NCI-H69 (cell line): ENCODE measurements at regions not wholly inside any gene's neighbourhood (a gene's known extent, or its start where the extent isn't known, plus 50 kb on each side); places are given as distances from the start of the nearest gene placed in this dataset.

Source experiments
- DNase-seq: peaks from one replicate; lab custom pipeline; 2025; lab: John Stamatoyannopoulos, UW

DNA sequence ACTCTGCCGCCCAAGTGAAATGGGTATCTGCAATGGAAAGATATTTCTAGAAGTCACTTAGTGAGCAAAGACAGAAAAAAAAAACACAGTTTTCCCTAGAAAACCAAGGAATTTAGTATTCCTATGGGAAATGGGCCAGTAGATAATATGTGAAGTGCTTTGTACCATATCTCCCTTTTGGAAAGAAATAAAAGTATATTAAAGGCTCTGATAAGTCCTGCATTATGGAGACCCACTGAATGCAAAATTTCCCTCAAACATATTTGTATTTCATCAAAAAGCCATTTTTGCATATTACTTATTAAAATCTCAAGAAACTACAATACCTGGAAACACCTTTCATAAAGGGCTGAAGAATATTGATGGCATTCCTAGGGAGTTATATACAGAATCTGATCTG, 51.6 kb upstream of the DYNLRB2 start:
- DNase-seq, result no peak

DNA sequence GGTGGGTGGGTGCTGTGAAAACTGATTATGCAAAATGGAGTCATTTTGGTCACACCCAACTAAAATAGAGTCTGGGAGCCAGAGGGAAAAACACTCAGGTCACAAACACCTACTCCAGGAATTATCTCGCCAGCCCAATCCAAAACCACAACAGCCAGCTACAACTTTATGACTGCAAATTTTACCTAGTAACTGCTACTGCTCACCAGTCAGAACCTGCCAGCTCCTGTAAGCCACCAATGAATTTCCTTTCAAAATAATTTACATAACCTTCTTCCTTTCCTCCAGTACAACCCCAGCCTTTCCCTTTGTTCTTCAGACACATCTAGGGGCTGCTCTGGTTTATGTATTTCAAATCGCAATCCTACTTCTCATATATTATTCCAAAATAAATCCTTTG, 52.6 kb upstream of the DYNLRB2 start:
- DNase-seq, result no peak

DNA sequence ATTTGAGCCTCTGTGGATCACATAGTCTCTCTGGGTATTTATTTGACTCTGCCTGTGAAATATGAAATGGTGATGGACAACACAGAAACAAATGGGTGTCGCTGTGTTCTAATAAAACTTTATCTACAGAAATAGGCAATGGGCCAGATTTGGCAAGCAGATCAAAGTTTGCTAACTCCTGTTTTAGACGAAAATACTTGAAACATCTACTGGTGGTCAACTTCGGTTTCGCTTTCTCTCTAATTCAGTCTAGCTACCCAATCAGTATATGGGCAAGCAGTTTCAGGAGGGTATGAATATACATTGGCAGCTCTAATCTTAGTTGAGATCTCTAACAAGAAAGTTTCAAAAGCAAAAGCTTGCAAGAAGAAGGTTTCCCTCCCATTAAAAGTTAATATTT, 60.1 kb upstream of the DYNLRB2 start:
- no peak for DNase-seq

DNA sequence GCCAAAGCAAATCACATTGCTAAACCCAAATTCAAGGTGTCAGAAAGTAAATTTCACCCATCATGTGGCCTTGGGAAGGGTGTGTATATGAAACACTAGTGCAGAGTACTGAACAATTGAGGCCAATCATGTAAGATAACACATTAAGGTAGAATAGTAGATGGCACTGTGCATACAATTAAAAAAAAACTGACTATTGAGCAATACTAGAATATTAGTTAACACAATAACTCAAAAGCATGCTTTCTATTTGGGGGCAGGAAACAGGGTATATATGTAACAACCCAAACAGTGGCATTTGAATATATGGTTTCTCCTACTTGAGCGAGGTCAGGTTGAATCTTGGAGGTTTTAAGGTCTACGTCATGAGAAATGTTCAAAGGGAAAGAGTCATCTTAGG, 63.0 kb upstream of the DYNLRB2 start:
- no peak for DNase-seq

DNA sequence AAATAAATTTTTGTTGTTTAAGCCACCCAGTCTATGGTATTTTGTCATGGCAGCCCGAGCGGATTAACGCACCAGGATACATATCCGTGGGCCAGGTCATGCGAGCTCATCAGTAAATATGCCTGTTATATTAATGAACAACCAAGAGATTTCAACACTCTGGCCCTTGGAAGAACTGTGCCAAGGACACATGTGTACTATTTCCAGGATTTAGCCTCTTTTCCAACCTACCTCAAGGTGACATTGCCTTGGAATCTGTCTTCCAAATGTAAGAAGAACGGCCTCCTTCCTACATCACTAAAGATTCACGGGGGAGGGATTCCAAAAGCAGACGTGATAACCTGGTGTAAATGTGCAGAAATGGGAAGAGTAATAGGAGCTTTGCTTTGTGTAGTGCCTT, 72.8 kb upstream of the DYNLRB2 start:
- no peak for DNase-seq

DNA sequence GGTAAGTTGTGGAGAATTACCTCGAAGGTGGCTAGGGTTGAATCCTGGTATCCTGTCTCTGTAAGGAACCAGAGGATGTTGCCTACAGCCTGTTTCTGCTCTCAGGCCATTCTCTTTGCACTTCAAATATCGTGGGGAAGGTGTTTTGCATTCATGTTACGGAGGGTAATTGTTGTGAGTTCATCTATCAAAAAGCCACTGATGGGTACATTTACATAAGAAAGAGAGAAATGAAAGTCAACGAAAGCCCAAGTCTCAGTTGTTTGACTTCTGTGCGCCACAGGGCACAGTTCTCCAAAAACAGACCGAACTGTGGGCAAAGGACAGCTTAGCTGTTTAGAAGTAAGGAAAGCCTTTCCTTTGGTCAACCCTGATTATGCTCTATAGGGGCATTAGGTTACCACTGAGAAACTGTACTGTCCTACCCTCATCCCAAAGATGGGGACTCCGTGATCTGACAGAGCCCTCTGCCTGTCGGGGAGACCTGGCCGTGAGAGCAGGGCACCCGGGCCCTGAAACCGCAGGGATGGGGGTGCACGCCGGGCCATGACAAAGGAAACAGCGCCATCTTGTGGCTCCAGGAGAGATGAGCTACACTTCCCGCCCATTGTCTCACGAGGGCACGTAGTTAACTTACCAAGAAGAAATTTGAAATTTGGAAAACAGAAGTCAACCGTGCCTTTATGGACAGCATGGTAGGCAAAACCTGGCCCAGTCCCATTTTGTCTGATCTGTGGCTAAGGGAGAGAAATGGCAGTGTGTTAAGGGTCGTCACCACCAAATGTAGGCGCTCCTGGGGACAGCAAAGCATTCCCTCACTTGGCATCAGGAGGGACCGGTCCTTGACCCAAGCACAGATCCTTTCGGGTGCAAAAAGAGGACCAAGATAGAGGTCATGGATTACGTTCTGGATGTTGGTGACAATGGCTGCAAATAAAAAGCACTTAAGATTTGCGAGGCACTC, 74.5 kb upstream of the DYNLRB2 start:
- DNase-seq, result peak; percentile 31

DNA sequence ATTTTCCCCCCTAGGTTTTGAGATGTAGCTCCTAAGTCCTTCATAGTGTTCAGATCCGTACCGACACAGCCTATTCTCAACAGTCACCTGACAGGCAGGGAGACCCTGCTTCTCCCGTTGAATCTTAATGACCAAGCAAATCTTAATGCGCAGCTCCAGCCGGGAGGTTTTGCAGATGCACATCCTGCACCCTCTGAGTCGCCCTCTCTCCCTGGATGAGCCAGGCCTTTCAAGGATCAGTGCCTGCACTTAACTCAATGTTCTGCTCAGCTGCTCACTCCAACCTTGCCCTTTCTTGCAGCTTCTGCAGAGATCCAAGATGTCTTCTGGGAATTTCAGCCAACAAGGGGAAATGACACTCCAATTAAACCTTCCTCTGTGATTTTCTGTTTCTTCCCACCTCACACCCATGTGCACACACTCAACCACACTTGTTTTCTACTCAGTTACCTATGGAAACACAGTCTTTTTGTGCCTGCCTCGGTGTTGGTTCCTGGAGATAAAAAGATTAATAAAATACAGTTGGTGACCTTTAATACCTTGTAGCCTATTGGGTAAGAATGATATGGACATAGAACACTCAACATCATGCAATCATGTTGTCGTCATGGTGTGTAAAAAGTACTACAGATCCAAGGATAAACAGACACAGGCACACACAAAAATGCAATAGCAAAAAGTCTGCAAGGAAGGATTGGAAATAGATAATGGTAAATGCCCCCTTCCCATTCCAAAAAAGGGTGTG, 76.9 kb upstream of the DYNLRB2 start:
- DNase-seq, result no peak

DNA sequence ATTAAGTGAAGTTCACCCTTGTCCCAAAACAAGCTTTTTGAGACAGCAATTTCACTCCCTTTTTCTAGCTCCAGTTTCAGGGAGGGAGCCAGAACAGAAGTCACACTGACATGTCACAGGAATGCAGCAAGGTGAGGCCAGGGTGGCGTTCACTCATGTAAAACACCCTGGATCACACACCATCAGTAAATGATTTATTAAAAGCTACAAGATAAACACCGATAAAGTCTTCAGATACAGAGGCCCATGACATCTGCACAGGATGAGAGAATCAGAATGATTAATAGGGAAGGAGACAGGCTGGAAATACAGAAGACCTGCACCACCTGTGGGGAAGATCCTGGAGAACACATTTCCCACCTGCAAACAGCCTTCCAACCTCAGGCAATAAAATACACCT, 77.5 kb upstream of the DYNLRB2 start:
- no peak for DNase-seq

DNA sequence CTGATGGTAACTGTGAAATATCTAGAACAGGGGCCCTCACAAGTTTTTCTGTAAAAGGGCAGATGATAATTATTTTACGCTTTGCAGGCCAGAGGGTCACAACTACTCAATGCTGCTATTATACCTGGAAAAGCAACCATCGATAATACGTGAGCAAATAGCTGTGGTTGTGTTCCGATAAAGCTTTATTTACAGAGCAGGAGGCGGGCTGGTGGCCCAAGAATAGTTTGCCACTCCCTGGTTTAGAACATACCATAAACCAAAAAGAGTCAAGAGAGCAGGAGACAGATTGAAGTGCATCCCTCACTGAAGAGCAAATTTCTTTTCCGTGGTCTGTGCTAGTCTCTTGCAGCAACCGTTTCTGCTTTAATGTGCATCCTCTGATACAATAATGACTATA, 77.9 kb upstream of the DYNLRB2 start:
- DNase-seq, result no peak

DNA sequence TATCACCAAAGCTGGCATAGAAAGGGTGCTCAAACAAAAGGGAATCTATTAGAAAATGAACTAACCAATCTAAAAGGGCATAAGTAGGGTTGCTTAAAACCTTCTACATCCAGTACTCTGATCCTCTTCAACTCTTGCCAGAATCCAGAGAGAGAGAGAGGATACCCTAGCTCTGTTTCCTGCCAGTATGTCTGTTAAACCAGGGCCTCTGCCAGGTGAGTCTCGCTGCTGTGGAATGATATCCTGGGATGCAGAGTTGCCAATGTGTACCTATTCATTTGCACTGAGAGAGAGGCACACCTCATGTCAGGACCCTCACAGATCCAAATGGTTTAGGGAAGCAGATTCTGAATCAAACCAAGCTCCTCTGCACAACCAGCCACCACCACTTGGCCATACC, 79.8 kb upstream of the DYNLRB2 start:
- no peak for DNase-seq

DNA sequence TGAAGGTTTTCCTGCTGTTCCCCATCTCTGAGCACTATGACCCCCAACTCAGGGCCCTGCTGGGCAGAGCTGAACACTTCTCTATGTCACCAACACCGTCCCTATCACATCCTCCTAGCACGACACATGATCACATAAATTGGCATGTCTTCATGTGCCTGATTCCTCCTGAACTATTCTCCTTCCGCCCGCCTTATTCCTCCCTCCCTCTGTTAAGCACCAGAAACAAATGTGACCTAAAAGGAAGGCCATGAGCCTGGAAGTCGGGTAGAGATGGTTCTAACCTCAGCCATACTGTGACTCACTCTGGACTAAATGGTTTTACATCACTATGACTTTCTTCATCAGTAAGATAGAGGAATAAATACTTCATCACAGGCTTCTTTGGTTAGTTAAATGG, 80.8 kb upstream of the DYNLRB2 start:
- DNase-seq, result no peak

DNA sequence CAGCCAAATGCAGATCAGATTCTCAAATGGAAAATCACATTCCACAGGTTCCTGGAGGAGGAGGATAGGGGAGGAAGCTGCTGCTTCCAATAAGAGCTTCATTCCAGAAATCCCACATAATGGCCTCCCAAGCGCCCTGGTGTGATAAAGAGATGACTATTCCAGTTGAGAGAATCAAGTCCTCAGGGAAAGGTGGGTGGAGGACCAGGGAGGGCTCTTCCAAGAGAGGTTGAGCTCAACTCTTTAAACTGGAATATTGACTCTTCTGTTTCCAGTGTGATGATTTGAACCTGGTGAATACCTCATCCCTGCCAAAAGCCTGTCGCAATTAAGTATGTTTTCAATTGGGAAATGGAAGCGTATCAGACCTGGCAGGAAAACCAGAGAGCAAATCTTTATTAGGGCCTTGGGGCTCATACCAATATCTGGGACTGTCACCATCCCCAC, 81.4 kb upstream of the DYNLRB2 start:
- no peak for DNase-seq

DNA sequence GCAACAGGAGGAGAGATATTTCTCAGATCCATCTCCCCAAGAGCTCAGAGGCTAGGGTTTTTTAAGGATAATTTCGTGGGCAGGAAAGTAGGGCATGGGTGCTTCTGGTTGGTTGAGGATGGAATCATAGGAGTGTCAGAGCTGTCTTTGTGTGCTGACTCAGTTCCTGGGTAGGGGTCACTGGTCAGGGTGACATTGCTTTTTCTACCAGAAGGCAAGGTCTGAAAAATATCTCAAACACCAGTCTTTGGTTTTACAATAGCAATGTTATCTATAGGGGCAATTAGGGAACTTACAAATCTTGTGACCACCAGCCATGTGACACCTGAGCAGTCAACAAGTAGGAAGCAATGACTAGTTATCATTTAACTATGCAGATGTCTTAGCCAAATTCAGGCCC, 82.9 kb upstream of the DYNLRB2 start:
- DNase-seq, result no peak

DNA sequence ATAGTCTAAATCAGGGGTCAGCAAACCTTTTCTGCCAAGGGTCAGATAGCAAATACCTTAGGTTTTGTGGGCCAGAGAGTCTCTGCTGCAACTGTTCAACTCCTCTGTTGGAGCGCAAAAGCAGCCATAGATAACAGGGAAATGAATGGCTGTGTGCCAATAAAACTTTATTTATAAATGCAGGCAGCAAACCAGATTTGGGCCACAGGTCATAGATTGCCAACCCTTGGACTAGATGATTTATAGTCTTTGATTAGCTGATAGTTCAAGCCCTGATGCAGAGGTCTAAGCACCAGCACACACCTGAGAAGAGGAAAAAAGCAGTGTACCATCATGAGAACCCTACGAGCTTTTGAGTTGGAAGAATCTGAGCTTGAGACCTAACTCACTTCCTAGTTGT, 86.0 kb upstream of the DYNLRB2 start:
- DNase-seq, result no peak

DNA sequence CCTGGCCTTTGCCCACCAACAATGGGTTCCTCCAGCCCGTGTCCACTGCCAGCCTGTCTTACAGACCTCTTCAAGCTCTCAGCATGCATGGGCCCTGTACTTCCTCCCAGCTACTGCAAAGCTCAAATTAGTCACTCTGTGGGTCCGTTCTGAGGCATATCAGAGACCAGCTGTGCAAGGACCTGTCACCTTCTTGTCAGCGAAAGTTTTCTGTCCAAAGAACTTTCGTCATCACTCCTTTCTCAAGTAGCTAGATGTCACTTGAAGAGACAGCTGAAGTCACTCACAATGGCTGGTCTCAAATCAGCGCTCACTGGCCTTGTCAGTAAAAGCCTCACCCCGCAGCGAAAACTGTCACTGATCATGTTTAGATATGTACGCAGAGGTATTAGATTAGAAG, 91.4 kb upstream of the DYNLRB2 start:
- DNase-seq, result no peak

DNA sequence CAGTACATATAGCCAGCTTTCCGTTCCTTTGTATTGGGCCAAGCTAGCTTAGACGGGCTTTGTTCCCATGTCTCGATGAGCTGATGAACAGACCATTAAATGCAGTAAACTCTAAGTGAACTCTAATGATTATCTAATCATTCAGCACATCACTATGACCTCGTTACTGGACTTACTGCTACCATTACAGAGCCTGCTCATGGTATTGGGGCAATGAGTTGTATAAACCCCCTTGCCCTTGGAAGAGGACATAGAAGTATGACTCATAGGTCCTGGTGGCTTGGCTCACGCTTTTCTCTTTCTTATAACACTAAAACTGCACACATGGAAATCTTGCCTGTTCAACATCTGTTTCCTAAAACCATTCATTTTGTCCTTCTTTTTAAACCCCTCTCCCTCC, 93.6 kb upstream of the DYNLRB2 start:
- no peak for DNase-seq

DNA sequence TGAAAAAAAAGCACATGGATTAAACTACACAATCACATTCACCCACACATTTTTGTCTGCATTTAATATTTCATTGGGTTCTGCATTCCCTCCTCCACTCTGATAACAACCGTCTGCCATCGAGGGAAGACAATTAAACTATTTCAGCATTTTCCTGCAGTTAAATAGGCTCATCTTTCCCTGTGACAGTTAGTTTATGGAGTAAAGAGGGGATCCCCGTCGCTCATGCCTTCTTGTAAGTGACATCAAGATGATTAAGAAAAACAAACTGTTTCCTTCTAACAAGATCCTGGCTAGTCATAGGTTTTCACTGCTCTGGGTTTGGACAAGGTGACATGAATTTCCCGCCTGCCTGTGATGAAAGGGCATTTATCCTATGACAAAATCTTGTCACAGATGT, 98.0 kb upstream of the DYNLRB2 start:
- DNase-seq, result no peak

DNA sequence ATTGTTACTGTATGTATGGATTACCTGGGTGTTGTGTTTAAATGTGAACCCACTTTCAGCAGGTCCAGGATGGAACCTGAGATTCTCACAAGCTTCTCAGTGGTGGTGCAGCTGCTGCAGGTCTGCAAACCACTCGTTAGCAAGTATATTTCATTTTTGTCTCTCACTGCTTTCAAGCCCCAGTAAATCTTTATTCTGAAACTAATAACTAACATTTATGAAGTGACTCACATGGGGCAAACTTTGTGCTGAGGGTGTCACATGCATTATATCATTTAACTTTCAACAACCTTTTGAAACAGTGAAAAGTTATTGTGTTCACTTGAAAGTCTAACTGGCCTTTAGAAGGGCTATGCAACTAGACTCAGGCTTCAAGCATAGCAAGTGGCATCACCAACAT, 98.9 kb upstream of the DYNLRB2 start:
- no peak for DNase-seq

DNA sequence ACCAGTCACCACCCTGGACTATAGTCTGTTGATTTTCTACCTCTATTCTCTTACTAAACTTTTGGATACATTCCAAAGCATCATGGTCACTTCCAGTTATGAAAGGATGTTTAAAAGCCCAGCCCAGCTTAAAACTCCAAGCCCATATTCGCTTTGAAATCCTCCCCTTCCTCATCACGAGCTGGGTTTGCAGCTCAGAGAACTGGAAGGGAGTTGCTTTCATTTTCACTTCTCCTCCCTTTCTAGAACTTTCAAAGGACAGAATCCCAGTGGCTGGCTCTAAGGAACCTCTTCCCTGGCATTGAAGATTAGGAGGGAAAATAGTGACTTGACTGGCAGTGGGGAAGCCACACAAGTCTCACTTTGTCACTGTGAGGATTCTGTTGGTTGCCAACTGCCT, 100.1 kb upstream of the DYNLRB2 start:
- DNase-seq, result no peak

DNA sequence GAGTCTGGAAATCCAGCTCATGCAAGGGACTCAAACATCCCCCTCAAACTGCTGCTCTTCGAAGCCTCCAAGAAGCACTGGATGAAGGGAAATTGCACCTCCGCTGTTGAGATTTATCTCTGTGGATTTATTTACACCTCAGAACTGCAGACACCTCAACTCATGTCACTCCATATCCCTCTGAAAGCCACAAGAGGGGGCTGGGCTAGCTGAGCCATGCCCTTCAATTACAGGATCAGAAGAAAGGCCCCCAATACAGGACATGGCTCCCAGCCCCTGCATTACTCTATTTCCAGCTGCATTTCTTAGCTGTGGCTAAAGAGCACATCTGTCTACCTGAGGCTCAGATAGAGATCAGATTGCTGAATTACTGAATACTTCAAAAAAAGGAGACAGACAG, 103.1 kb upstream of the DYNLRB2 start:
- DNase-seq, result no peak

DNA sequence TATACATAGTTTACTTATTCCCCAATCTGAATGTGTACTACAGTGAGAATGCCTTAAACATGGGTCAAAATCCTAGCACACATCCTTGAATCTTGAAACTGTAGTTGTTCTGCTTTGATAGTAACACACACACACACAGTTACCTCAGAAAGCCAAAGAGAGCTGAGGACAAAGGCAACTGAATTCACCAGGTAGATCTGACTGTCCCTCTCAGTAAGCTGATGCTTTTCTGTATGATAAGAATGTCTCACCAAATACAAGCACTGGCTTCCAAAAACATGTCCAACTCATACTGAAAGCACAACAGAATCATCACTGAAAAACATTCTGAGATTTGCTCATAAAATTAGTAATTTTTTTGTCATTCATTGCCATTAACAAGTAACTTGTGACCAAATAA, 104.3 kb upstream of the DYNLRB2 start:
- no peak for DNase-seq

DNA sequence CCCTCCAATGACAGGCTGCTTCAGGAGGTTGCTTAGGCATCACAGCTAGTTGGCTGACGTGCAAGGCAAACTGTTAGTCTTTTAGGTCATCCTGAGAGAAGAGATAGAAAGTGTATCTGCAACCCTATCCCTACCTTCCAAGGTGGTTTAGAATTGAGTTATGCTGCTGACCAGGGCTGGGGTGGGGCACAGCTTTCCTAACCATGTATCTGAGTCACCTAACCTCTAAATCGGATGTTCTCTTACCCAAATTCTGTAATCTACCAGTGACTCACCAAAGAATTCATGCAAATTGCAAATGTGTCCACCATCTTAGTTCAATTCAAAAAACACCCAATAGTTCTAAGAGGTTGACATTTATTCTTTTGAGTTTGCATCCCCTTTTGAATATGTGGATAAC, 107.2 kb upstream of the DYNLRB2 start:
- no peak for DNase-seq

DNA sequence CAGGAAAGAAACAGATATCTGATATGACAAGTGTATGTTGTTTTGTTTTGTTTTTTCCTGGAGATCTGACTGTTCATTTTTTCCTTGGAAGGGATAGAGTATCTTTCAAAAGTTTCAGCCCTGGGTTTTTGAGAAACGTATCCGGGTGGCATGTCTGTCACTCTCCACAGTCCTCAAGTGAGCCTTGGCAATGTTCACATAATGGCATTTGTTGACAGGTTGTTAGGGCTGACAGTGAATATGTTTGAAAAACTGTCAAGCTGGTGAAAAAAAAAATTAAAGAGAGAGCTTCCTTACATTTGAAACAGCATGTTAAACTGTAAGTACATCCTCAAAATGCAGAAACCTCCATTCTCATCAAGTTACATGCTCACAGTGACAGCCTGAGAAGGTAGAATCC, 113.0 kb upstream of the DYNLRB2 start:
- DNase-seq, result no peak
